ENCODE measurements at regions not wholly inside any gene's neighbourhood (a gene's known extent, or its start where the extent isn't known, plus 50 kb on each side); places are given as distances from the start of the nearest gene placed in this dataset.

DNA sequence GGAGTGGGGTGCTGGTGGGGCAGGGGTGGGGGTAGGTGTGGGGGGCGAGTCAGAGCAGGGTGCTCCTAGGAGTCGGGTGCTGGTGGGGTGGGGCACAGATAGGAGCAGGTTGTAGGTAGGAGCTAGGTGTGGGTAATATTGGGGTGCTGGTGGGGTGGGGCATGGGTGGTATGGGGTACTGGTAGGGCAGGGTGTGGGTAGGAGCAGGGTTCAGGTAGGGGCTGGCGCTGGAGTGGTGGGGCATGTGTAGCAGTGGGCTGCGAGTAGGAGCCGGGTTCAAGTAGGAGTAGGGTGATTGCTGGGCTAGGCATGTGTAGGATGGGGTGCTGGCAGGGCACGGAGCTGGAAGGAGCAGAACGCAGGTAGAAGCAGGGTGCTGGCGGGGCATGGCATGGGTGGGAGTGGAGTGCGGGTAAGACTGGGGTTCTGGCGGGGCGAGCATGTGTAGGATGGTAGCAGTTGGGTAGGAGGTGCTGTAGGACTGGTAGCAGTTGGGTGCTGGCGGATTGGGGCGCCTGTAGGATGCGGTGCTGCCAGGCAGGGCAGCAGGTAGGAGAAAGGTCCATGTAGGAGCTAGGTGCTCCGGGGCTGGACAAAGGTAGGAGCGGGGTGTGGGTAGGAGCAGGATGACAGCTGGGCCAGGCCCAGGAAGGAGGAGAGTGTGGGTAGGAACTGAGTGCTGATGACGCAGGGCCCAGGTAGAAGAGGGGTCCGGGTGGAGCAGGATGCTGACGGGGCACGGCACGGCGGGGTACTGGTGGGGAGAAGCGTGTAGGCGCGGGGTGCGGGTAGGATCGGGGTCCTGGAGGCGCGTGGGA is 105.5 kb upstream of the SIMC1 start:
- TF ChIP-seq, protein P1, sequence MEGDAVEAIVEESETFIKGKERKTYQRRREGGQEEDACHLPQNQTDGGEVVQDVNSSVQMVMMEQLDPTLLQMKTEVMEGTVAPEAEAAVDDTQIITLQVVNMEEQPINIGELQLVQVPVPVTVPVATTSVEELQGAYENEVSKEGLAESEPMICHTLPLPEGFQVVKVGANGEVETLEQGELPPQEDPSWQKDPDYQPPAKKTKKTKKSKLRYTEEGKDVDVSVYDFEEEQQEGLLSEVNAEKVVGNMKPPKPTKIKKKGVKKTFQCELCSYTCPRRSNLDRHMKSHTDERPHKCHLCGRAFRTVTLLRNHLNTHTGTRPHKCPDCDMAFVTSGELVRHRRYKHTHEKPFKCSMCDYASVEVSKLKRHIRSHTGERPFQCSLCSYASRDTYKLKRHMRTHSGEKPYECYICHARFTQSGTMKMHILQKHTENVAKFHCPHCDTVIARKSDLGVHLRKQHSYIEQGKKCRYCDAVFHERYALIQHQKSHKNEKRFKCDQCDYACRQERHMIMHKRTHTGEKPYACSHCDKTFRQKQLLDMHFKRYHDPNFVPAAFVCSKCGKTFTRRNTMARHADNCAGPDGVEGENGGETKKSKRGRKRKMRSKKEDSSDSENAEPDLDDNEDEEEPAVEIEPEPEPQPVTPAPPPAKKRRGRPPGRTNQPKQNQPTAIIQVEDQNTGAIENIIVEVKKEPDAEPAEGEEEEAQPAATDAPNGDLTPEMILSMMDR (IDR thresholded peaks at IDR 0.05) = no peak
- TF ChIP-seq POLR2A (IDR thresholded peaks at IDR 0.05) = no peak

Data from body of pancreas (tissue), 4 donors.